Pancreas (tissue), 10 donors: ENCODE measurements at regions not wholly inside any gene's neighbourhood (a gene's known extent, or its start where the extent isn't known, plus 50 kb on each side); places are given as distances from the start of the nearest gene placed in this dataset.

Experiments used
- ATAC-seq, 4 donors: fragments of 200-7000 bp; cut with Tn5 transposase; one replicate each; pipeline versions ENCODE4 v1.8.0 to v1.9.1; 2020; ENCODE audit warnings: mild to moderate bottlenecking in 4 of 4, moderate library complexity in 4 of 4
- DNase-seq, 6 donors: peaks; one replicate each; pipeline ENCODE4 v3.0.0-alpha.2; 2020
- FAIRE-seq: peaks from 2 replicates; lab custom pipeline; 2012; peaks lifted over from hg19 to GRCh38; lab: Jason Lieb, UNC
- H3K27ac ChIP-seq, 4 donors: fragments of 200-600 bp; sonication (generic); 1 replicate in 3 of 4; 2 replicates in 1 of 4; pipeline versions ENCODE4 v1.5.0 to v1.8.0; 2020
- H3K27me3 ChIP-seq, 4 donors: fragments of 200-600 bp; one replicate each; pipeline ENCODE4 v1.8.0; 2021
- H3K36me3 ChIP-seq, 3 donors: fragments of 200-600 bp; sonication (generic) in 1 of 3; one replicate each; pipeline versions ENCODE4 v1.5.0 to v1.8.0; 2020 to 2021
- H3K4me1 ChIP-seq, 3 donors: fragments of 200-600 bp; one replicate each; pipeline ENCODE4 v1.8.0; 2021
- H3K4me3 ChIP-seq, 4 donors: fragments of 200-600 bp; sonication (generic) in 2 of 4; one replicate each; pipeline versions ENCODE4 v1.5.0 to v1.8.0; 2020 to 2021
- H3K9me3 ChIP-seq, 4 donors: fragments of 200-600 bp; one replicate each; pipeline ENCODE4 v1.8.0; 2021
- CTCF ChIP-seq, 4 donors: fragments of 200-600 bp; sonication (generic) in 3 of 4; IDR thresholded peaks; one replicate each; pipeline versions ENCODE4 v1.5.0 to v1.8.0; 2021; ENCODE audit warnings: antibody characterized with exemption in 4 of 4
- WGBS, 2 donors: extraction: QIAGEN DNeasy Blood & Tissue Kit; methylation state at CpG; one replicate each; pipeline ENCODE4 v1.1.7; 2013; 5-methylcytosine and 5-hydroxymethylcytosine counted together
- intact Hi-C, 3 donors: fragments of 100-400 bp; cut with DNase I; formaldehyde crosslinking; loops; one replicate each; pipeline versions ENCODE4 v1.11.1 to v1.14.2; 2022
- donor health status: healthy with polysubstance abuse.
- donor health status: DM: no; HTN: no; CAD: no; lungs with moderate emphysema.
- donor health status: DM: no; HTN: no; CAD: no.
- donor health status: control.
- donor health status: control.
- donor health status: Bipolar disorder and iron deficiency.
- donor health status: DM: yes; HTN: yes; CAD: no.
- donor health status: DM: no; HTN: no; CAD: no.
- donor health status: DM: no; HTN: no; CAD: no.
- donor health status: DM: yes; HTN: yes; CAD: no.

- intact Hi-C loops: no loop called here
- Histone ChIP-seq H3K9me3 (no peaks in the 10 kb centered on the region), H3K36me3 (no peaks in the 10 kb centered on the region), H3K4me1 (no peaks in the 10 kb centered on the region), H3K27ac (no peak overlapping the region), H3K4me3 (no peak overlapping the region), H3K27me3 (peaks cover 0 to 3% (median 0%) of the 10 kb centered on the region in 4 donors)
- ATAC-seq: no peak
- TF ChIP-seq CTCF (IDR thresholded peaks at IDR 0.05): no peak
- no peak for DNase-seq
- WGBS, 2 donors: 60 to 73% methylated on average over 6 of the region's 6 CpGs
- FAIRE-seq: no peak
These were observed 62.2 kb upstream of the GRIK3 start for GRCh38 chr1:37096523-37096922.

- intact Hi-C loops: no loop called here
- peaks cover 0 to 3% (median 0%) of the 10 kb centered on the region in 4 donors for H3K27me3 ChIP-seq
- H3K9me3 ChIP-seq: no peaks in the 10 kb centered on the region
- 69 to 74% methylated on average over 7 of the region's 7 CpGs for WGBS, 2 donors
- no peak overlapping the region for H3K27ac ChIP-seq
- FAIRE-seq (no peak), ATAC-seq (no peak), DNase-seq (no peak)
- no peaks in the 10 kb centered on the region for H3K4me1 ChIP-seq
- H3K36me3 ChIP-seq: no peaks in the 10 kb centered on the region
- no peak overlapping the region for H3K4me3 ChIP-seq
- TF ChIP-seq CTCF (IDR thresholded peaks at IDR 0.05): no peak
These were observed 63.4 kb upstream of the GRIK3 start for GRCh38 chr1:37097731-37098130.

- no peak for TF ChIP-seq CTCF (IDR thresholded peaks at IDR 0.05)
- Histone ChIP-seq H3K36me3 (no peaks in the 10 kb centered on the region), H3K4me1 (no peaks in the 10 kb centered on the region), H3K9me3 (no peaks in the 10 kb centered on the region), H3K27me3 (peaks cover 0 to 3% (median 0%) of the 10 kb centered on the region in 4 donors), H3K4me3 (no peak overlapping the region), H3K27ac (no peak overlapping the region)
- no peak for DNase-seq
- intact Hi-C loops: no loop called here
- FAIRE-seq: no peak
- ATAC-seq: no peak
These were observed 63.9 kb upstream of the GRIK3 start for GRCh38 chr1:37098237-37098636.

GRCh38 chr1:37100310-37100709, 66.0 kb upstream of the GRIK3 start:
- H3K4me3 ChIP-seq: no peak overlapping the region
- DNase-seq (no peak), FAIRE-seq (no peak), ATAC-seq (no peak)
- no peaks in the 10 kb centered on the region for H3K27me3 ChIP-seq
- intact Hi-C loops: no loop called here
- H3K4me1 ChIP-seq: no peaks in the 10 kb centered on the region
- H3K36me3 ChIP-seq: no peaks in the 10 kb centered on the region
- no peaks in the 10 kb centered on the region for H3K9me3 ChIP-seq
- no peak for TF ChIP-seq CTCF (IDR thresholded peaks at IDR 0.05)
- no peak overlapping the region for H3K27ac ChIP-seq
- 17 to 32% methylated on average over 1 of the region's 1 CpG for WGBS, 2 donors

- no peak for TF ChIP-seq CTCF (IDR thresholded peaks at IDR 0.05)
- intact Hi-C loops: no loop called here
- no peaks in the 10 kb centered on the region for H3K4me1 ChIP-seq
- H3K27me3 ChIP-seq: no peaks in the 10 kb centered on the region
- 45 to 46% methylated on average over 2 of the region's 2 CpGs for WGBS, 2 donors
- H3K36me3 ChIP-seq: no peaks in the 10 kb centered on the region
- DNase-seq (no peak), ATAC-seq (no peak), FAIRE-seq (no peak)
- H3K27ac ChIP-seq: no peak overlapping the region
- H3K9me3 ChIP-seq: no peaks in the 10 kb centered on the region
- H3K4me3 ChIP-seq: no peak overlapping the region
These were observed 68.5 kb upstream of the GRIK3 start for GRCh38 chr1:37102656-37103382.
